RWPE1 (cell line): ENCODE measurements at regions not wholly inside any gene's neighbourhood (a gene's known extent, or its start where the extent isn't known, plus 50 kb on each side); places are given as distances from the start of the nearest gene placed in this dataset.

Experiments used
- CTCF ChIA-PET: fragments of 350-600 bp; sonication (Branson Sonifier 250); formaldehyde crosslinking; extraction: SDS; loops from one replicate; lab custom pipeline; 2021; lab: Yijun Ruan, JAX
- POLR2A ChIA-PET: fragments of 400-600 bp; formaldehyde crosslinking; extraction: SDS; loops from one replicate; lab custom pipeline; 2020; ENCODE audit warnings: antibody characterized with exemption; ENCODE audit not compliant: low non-redundant PET; lab: Yijun Ruan, JAX
- DNase-seq: peaks from one replicate; pipeline ENCODE4 v3.0.0; 2012; ENCODE audit warnings: low spot score
- H3K27ac ChIP-seq: fragments of 450-650 bp; 2 replicates; pipeline ENCODE4 v1.5.1; 2017
- CTCF ChIP-seq: fragments of 450-650 bp; conservative IDR thresholded peaks from 2 replicates; pipeline ENCODE4 v1.5.1; 2017; ENCODE audit warnings: low read depth, mild to moderate bottlenecking

- TF ChIP-seq CTCF, result no peak
- POLR2A ChIA-PET, result no interaction called here
- CTCF ChIA-PET, result interaction anchor here (0.7 to 1.1 kb wide), 2 partner anchors 1078 to 1980 kb away, joined by 4 read pairs; no protein-coding TSS in a partner anchor
- DNase-seq, result no peak
- H3K27ac ChIP-seq, result no peak overlapping the region
Measured at GRCh38 chr3:154515921-154516320, 85.9 kb upstream of the GPR149 start.

- no peak for TF ChIP-seq CTCF
- H3K27ac ChIP-seq, result no peak overlapping the region
- POLR2A ChIA-PET, result no interaction called here
- CTCF ChIA-PET, result no interaction called here
- DNase-seq, result no peak
Measured at GRCh38 chr3:154510780-154511179, 80.8 kb upstream of the GPR149 start.

- no peak for TF ChIP-seq CTCF
- ChIA-PET CTCF (no interaction called here), POLR2A (no interaction called here)
- H3K27ac ChIP-seq, result no peak overlapping the region
- no peak for DNase-seq
Measured at GRCh38 chr3:154507727-154508126, 77.7 kb upstream of the GPR149 start.

GRCh38 chr3:154496978-154497377 lies 67.0 kb upstream of the GPR149 start:
- ChIA-PET CTCF (no interaction called here), POLR2A (no interaction called here)
- DNase-seq, result no peak
- TF ChIP-seq CTCF, result no peak
- no peak overlapping the region for H3K27ac ChIP-seq

- no peak for DNase-seq
- ChIA-PET CTCF (no interaction called here), POLR2A (no interaction called here)
- no peak for TF ChIP-seq CTCF
- no peak overlapping the region for H3K27ac ChIP-seq
Measured at GRCh38 chr3:154496540-154496939, 66.5 kb upstream of the GPR149 start.

- TF ChIP-seq CTCF, result no peak
- ChIA-PET CTCF (interaction anchor here (0.5 to 0.6 kb wide), 2 partner anchors 16 to 101 kb away, joined by 3 read pairs; no protein-coding TSS in a partner anchor), POLR2A (no interaction called here)
- DNase-seq, result no peak
- no peak overlapping the region for H3K27ac ChIP-seq
Measured at GRCh38 chr3:154486949-154487348, 57.0 kb upstream of the GPR149 start.

- no peak for TF ChIP-seq CTCF
- CTCF ChIA-PET, result no interaction called here
- H3K27ac ChIP-seq, result no peak overlapping the region
- DNase-seq, result no peak
- POLR2A ChIA-PET, result no interaction called here
Measured at GRCh38 chr3:154482507-154482906, 52.5 kb upstream of the GPR149 start.
